ENCODE measurements at regions not wholly inside any gene's neighbourhood (a gene's known extent, or its start where the extent isn't known, plus 50 kb on each side); places are given as distances from the start of the nearest gene placed in this dataset.

- no peak for DNase-seq (ENCODE audit: low spot score)
- peaks cover 7% of the 10 kb centered on the region for H3K9me3 Mint-ChIP-seq
- ChIA-PET CTCF (no interaction called here), POLR2A (no interaction called here)
- peaks cover 2% of the 10 kb centered on the region; the same call in 1 of the 2 replicates for H3K27me3 Mint-ChIP-seq (ENCODE audit: low read depth)
- no peak overlapping the region for H3K4me3 Mint-ChIP-seq
- no peak for TF ChIP-seq ZNF263 (CRISPR knock-in tag; IDR thresholded peaks at IDR 0.05; ENCODE audit: low read depth)
- TF ChIP-seq, protein P1, sequence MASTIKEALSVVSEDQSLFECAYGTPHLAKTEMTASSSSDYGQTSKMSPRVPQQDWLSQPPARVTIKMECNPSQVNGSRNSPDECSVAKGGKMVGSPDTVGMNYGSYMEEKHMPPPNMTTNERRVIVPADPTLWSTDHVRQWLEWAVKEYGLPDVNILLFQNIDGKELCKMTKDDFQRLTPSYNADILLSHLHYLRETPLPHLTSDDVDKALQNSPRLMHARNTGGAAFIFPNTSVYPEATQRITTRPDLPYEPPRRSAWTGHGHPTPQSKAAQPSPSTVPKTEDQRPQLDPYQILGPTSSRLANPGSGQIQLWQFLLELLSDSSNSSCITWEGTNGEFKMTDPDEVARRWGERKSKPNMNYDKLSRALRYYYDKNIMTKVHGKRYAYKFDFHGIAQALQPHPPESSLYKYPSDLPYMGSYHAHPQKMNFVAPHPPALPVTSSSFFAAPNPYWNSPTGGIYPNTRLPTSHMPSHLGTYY (CRISPR knock-in tag; IDR thresholded peaks at IDR 0.05) = no peak
- TF ChIP-seq ZNF416 (CRISPR knock-in tag; IDR thresholded peaks at IDR 0.05) = no peak
- no peak for TF ChIP-seq FOXP4 (CRISPR knock-in tag; IDR thresholded peaks at IDR 0.05)
- no peak for TF ChIP-seq ATF1 (CRISPR knock-in tag; IDR thresholded peaks at IDR 0.05)
- no peak for TF ChIP-seq TP53 (CRISPR knock-in tag; IDR thresholded peaks at IDR 0.05)
- no peak for TF ChIP-seq ZNF423 (CRISPR knock-in tag; IDR thresholded peaks at IDR 0.05)
- no peak for TF ChIP-seq NR3C1 (CRISPR knock-in tag; conservative IDR thresholded peaks at IDR 0.05; ENCODE audit: low read depth)
- TF ChIP-seq ARID4B (CRISPR knock-in tag; IDR thresholded peaks at IDR 0.05; ENCODE audit: borderline replicate concordance) = no peak
- no peak for TF ChIP-seq ZNF138 (CRISPR knock-in tag; conservative IDR thresholded peaks at IDR 0.05)
- TF ChIP-seq, protein P2, sequence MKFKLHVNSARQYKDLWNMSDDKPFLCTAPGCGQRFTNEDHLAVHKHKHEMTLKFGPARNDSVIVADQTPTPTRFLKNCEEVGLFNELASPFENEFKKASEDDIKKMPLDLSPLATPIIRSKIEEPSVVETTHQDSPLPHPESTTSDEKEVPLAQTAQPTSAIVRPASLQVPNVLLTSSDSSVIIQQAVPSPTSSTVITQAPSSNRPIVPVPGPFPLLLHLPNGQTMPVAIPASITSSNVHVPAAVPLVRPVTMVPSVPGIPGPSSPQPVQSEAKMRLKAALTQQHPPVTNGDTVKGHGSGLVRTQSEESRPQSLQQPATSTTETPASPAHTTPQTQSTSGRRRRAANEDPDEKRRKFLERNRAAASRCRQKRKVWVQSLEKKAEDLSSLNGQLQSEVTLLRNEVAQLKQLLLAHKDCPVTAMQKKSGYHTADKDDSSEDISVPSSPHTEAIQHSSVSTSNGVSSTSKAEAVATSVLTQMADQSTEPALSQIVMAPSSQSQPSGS (CRISPR knock-in tag; IDR thresholded peaks at IDR 0.05; ENCODE audit: borderline replicate concordance, low read depth) = no peak
- TF ChIP-seq ZNF396 (CRISPR knock-in tag; IDR thresholded peaks at IDR 0.05; ENCODE audit: borderline replicate concordance) = no peak
- no peak for TF ChIP-seq E2F1 (CRISPR knock-in tag; IDR thresholded peaks at IDR 0.05)
- no peak for TF ChIP-seq ZNF671 (CRISPR knock-in tag; IDR thresholded peaks at IDR 0.05)
- no peak for TF ChIP-seq FOXP1 (CRISPR knock-in tag; IDR thresholded peaks at IDR 0.05; ENCODE audit: borderline replicate concordance)
- no peak for TF ChIP-seq ATF3 (CRISPR knock-in tag; conservative IDR thresholded peaks at IDR 0.05)
- H3K27ac Mint-ChIP-seq = no peak overlapping the region
- no peak for ATAC-seq
- H3K36me3 Mint-ChIP-seq = no peaks in the 10 kb centered on the region
- H3K4me1 Mint-ChIP-seq = peaks cover 4% of the 10 kb centered on the region; the same call in 1 of the 2 replicates
Measured at GRCh38 chr10:7464691-7465090, 53.9 kb upstream of the SFMBT2 start.
